Muscle of leg (tissue), 3 donors: ENCODE measurements at regions not wholly inside any gene's neighbourhood (a gene's known extent, or its start where the extent isn't known, plus 50 kb on each side); places are given as distances from the start of the nearest gene placed in this dataset.

Experiments
- DNase-seq: peaks from one replicate; pipeline ENCODE4 v3.0.0; 2013
- H3K27ac ChIP-seq: one replicate; pipeline ENCODE4 v1.5.1; 2013; ENCODE audit warnings: mild to moderate bottlenecking, low read length, control low read depth
- H3K27me3 ChIP-seq: one replicate; pipeline ENCODE4 v1.6.1; 2013; ENCODE audit warnings: low read length; ENCODE audit not compliant: control insufficient read depth, insufficient read depth
- H3K36me3 ChIP-seq: one replicate; pipeline ENCODE4 v1.6.1; 2013; ENCODE audit warnings: low read length; ENCODE audit not compliant: control insufficient read depth, insufficient read depth
- H3K4me1 ChIP-seq: one replicate; pipeline ENCODE4 v1.6.1; 2013; ENCODE audit warnings: low read length; ENCODE audit not compliant: control insufficient read depth, insufficient read depth
- H3K4me3 ChIP-seq: one replicate; pipeline ENCODE4 v1.5.1; 2013; ENCODE audit warnings: low read length, control low read depth
- H3K9me3 ChIP-seq: replicated peaks from 2 replicates; pipeline ENCODE4 v1.6.1; 2013; ENCODE audit warnings: low read depth, low read length; ENCODE audit not compliant: control insufficient read depth
- WGBS: methylation state at CpG from one replicate; pipeline ENCODE4 v1.1.5; 2013; ENCODE audit warnings: missing lambda C conversion rate; ENCODE audit not compliant: insufficient coverage; 5-methylcytosine and 5-hydroxymethylcytosine counted together

GRCh38 chr1:78410643-78411042 is 80.1 kb upstream of the PTGFR start:
- peaks cover 6% of the 10 kb centered on the region for H3K36me3 ChIP-seq
- no CpG with 5 or more reads among the region's 2 CpGs for WGBS
- no peak overlapping the region for H3K27ac ChIP-seq
- peaks cover 10% of the 10 kb centered on the region for H3K9me3 ChIP-seq
- peaks cover 5% of the 10 kb centered on the region for H3K4me1 ChIP-seq
- no peak for DNase-seq
- H3K27me3 ChIP-seq = no peaks in the 10 kb centered on the region
- no peak overlapping the region for H3K4me3 ChIP-seq

GRCh38 chr1:78411707-78412106 is 79.1 kb upstream of the PTGFR start:
- peaks cover 10% of the 10 kb centered on the region for H3K9me3 ChIP-seq
- peaks cover 6% of the 10 kb centered on the region for H3K36me3 ChIP-seq
- H3K27me3 ChIP-seq = no peaks in the 10 kb centered on the region
- no CpG with 5 or more reads among the region's 3 CpGs for WGBS
- no peak for DNase-seq
- H3K27ac ChIP-seq = no peak overlapping the region
- H3K4me1 ChIP-seq = peaks cover 5% of the 10 kb centered on the region
- H3K4me3 ChIP-seq = no peak overlapping the region

GRCh38 chr1:78415165-78415564 is 75.6 kb upstream of the PTGFR start:
- Histone ChIP-seq H3K27me3 (no peaks in the 10 kb centered on the region), H3K4me3 (no peak overlapping the region), H3K36me3 (peaks cover 3% of the 10 kb centered on the region), H3K9me3 (peaks cover 10% of the 10 kb centered on the region), H3K4me1 (no peaks in the 10 kb centered on the region), H3K27ac (no peak overlapping the region)
- no peak for DNase-seq
- no CpG with 5 or more reads among the region's 1 CpG for WGBS

- H3K27ac ChIP-seq = no peak overlapping the region
- no peaks in the 10 kb centered on the region for H3K27me3 ChIP-seq
- DNase-seq = peak; percentile 16
- no peak overlapping the region for H3K4me3 ChIP-seq
- H3K4me1 ChIP-seq = no peaks in the 10 kb centered on the region
- no CpG with 5 or more reads among the region's 3 CpGs for WGBS
- H3K36me3 ChIP-seq = no peaks in the 10 kb centered on the region
- H3K9me3 ChIP-seq = no peaks in the 10 kb centered on the region
Observed at GRCh38 chr1:78419309-78419708, 71.5 kb upstream of the PTGFR start.

GRCh38 chr1:78420181-78420580 is 70.6 kb upstream of the PTGFR start:
- Histone ChIP-seq H3K36me3 (no peaks in the 10 kb centered on the region), H3K27ac (no peak overlapping the region), H3K4me3 (no peak overlapping the region), H3K27me3 (no peaks in the 10 kb centered on the region), H3K9me3 (no peaks in the 10 kb centered on the region), H3K4me1 (no peaks in the 10 kb centered on the region)
- no peak for DNase-seq
- no CpG with 5 or more reads among the region's 3 CpGs for WGBS

- no peaks in the 10 kb centered on the region for H3K9me3 ChIP-seq
- H3K4me1 ChIP-seq = no peaks in the 10 kb centered on the region
- no peak overlapping the region for H3K27ac ChIP-seq
- H3K4me3 ChIP-seq = no peak overlapping the region
- H3K36me3 ChIP-seq = no peaks in the 10 kb centered on the region
- H3K27me3 ChIP-seq = no peaks in the 10 kb centered on the region
- no peak for DNase-seq
Observed at GRCh38 chr1:78420688-78421087, 70.1 kb upstream of the PTGFR start.

- no peak for DNase-seq
- no peaks in the 10 kb centered on the region for H3K36me3 ChIP-seq
- no peak overlapping the region for H3K27ac ChIP-seq
- no peaks in the 10 kb centered on the region for H3K4me1 ChIP-seq
- no peak overlapping the region for H3K4me3 ChIP-seq
- WGBS = no CpG with 5 or more reads among the region's 5 CpGs
- no peaks in the 10 kb centered on the region for H3K9me3 ChIP-seq
- no peaks in the 10 kb centered on the region for H3K27me3 ChIP-seq
Observed at GRCh38 chr1:78424720-78425119, 66.1 kb upstream of the PTGFR start.

GRCh38 chr1:78426408-78426807 is 64.4 kb upstream of the PTGFR start:
- H3K27ac ChIP-seq = no peak overlapping the region
- WGBS = no CpG with 5 or more reads among the region's 4 CpGs
- no peaks in the 10 kb centered on the region for H3K36me3 ChIP-seq
- no peaks in the 10 kb centered on the region for H3K4me1 ChIP-seq
- no peaks in the 10 kb centered on the region for H3K9me3 ChIP-seq
- peak; percentile 67 for DNase-seq
- H3K4me3 ChIP-seq = no peak overlapping the region
- H3K27me3 ChIP-seq = no peaks in the 10 kb centered on the region

GRCh38 chr1:78427506-78427905 is 63.3 kb upstream of the PTGFR start:
- WGBS = no CpG with 5 or more reads among the region's 2 CpGs

GRCh38 chr1:78432016-78432415 is 58.8 kb upstream of the PTGFR start:
- no peak for DNase-seq
- Histone ChIP-seq H3K36me3 (no peaks in the 10 kb centered on the region), H3K27ac (no peak overlapping the region), H3K27me3 (no peaks in the 10 kb centered on the region), H3K4me3 (no peak overlapping the region), H3K9me3 (peaks cover 2% of the 10 kb centered on the region), H3K4me1 (no peaks in the 10 kb centered on the region)
- WGBS = no CpG with 5 or more reads among the region's 1 CpG

More at GRCh38 chr1:78427506-78427905, 63.3 kb upstream of the PTGFR start:
- H3K36me3 ChIP-seq = no peaks in the 10 kb centered on the region
- H3K4me1 ChIP-seq = no peaks in the 10 kb centered on the region
- no peak for DNase-seq
- no peak overlapping the region for H3K4me3 ChIP-seq
- no peak overlapping the region for H3K27ac ChIP-seq
- H3K27me3 ChIP-seq = no peaks in the 10 kb centered on the region
- no peaks in the 10 kb centered on the region for H3K9me3 ChIP-seq

GRCh38 chr1:78434351-78434750 is 56.4 kb upstream of the PTGFR start:
- 100% methylated on average over 1 of the region's 2 CpGs for WGBS

More at GRCh38 chr1:78434351-78434750, 56.4 kb upstream of the PTGFR start:
- DNase-seq = no peak
- Histone ChIP-seq H3K36me3 (no peaks in the 10 kb centered on the region), H3K4me3 (no peak overlapping the region), H3K27ac (no peak overlapping the region), H3K27me3 (no peaks in the 10 kb centered on the region), H3K4me1 (no peaks in the 10 kb centered on the region), H3K9me3 (peaks cover 2% of the 10 kb centered on the region)
